Testis (tissue), 2 donors: ENCODE measurements at regions not wholly inside any gene's neighbourhood (a gene's known extent, or its start where the extent isn't known, plus 50 kb on each side); places are given as distances from the start of the nearest gene placed in this dataset.

Source experiments
- DNase-seq: peaks from one replicate; pipeline ENCODE4 v3.0.0-alpha.2; 2019
- H3K27ac ChIP-seq, 2 donors: fragments of 200-600 bp; sonication (generic); one replicate each; pipeline ENCODE4 v1.5.1; 2019
- H3K27me3 ChIP-seq: fragments of 200-600 bp; sonication (generic); one replicate; pipeline ENCODE4 v1.5.1; 2019
- H3K36me3 ChIP-seq: fragments of 200-600 bp; sonication (generic); one replicate; pipeline ENCODE4 v1.5.1; 2017; ENCODE audit warnings: low read depth; ENCODE audit errors: missing control alignments
- H3K4me1 ChIP-seq: fragments of 200-600 bp; sonication (generic); one replicate; pipeline ENCODE4 v1.5.1; 2019
- H3K4me3 ChIP-seq, 2 donors: fragments of 200-600 bp; sonication (generic); one replicate each; pipeline ENCODE4 v1.5.1; 2017 to 2019
- H3K9me3 ChIP-seq: fragments of 200-600 bp; sonication (generic); one replicate; pipeline ENCODE4 v1.5.1; 2017
- POLR2A ChIP-seq: fragments of 450-650 bp; IDR thresholded peaks from one replicate; pipeline ENCODE4 v1.6.1; 2017; ENCODE audit warnings: antibody characterized with exemption, mild to moderate bottlenecking, moderate library complexity
- WGBS, 2 donors: methylation state at CpG; one replicate each; pipeline ENCODE4 v1.1.5; 2018; 5-methylcytosine and 5-hydroxymethylcytosine counted together
- intact Hi-C: fragments of 100-400 bp; cut with DNase I; formaldehyde crosslinking; loops from one replicate; pipeline ENCODE4 v1.15.1; 2023; ENCODE audit warnings: low total_unique reads
- TF ChIP-seq, protein P1 (sequence below), 3 experiments: fragments of 450-650 bp in 2 of 3; fragments of 200-600 bp in 1 of 3; sonication (generic) in 1 of 3; IDR thresholded peaks; one replicate each; pipeline ENCODE4 v1.5.1; 2016 to 2019; ENCODE audit warnings: antibody characterized with exemption in 3 of 3, mild to moderate bottlenecking in 2 of 3, moderate library complexity in 1 of 3

- H3K36me3 ChIP-seq = no peaks in the 10 kb centered on the region
- H3K27me3 ChIP-seq = no peaks in the 10 kb centered on the region
- DNase-seq = no peak
- no peaks in the 10 kb centered on the region for H3K4me1 ChIP-seq
- no peak for TF ChIP-seq POLR2A
- TF ChIP-seq, protein P1, sequence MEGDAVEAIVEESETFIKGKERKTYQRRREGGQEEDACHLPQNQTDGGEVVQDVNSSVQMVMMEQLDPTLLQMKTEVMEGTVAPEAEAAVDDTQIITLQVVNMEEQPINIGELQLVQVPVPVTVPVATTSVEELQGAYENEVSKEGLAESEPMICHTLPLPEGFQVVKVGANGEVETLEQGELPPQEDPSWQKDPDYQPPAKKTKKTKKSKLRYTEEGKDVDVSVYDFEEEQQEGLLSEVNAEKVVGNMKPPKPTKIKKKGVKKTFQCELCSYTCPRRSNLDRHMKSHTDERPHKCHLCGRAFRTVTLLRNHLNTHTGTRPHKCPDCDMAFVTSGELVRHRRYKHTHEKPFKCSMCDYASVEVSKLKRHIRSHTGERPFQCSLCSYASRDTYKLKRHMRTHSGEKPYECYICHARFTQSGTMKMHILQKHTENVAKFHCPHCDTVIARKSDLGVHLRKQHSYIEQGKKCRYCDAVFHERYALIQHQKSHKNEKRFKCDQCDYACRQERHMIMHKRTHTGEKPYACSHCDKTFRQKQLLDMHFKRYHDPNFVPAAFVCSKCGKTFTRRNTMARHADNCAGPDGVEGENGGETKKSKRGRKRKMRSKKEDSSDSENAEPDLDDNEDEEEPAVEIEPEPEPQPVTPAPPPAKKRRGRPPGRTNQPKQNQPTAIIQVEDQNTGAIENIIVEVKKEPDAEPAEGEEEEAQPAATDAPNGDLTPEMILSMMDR (IDR thresholded peaks at IDR 0.05) = no peak
- no peaks in the 10 kb centered on the region for H3K9me3 ChIP-seq
- WGBS, 2 donors = 96 to 97% methylated on average over 4 of the region's 4 CpGs
- H3K4me3 ChIP-seq = no peak overlapping the region
- no peak overlapping the region for H3K27ac ChIP-seq
- intact Hi-C loops = no loop called here
Observed at GRCh38 chr6:56752534-56752933, 109.8 kb upstream of the DST start.

GRCh38 chr6:56752009-56752408, 109.3 kb upstream of the DST start:
- intact Hi-C loops = no loop called here
- H3K4me1 ChIP-seq = no peaks in the 10 kb centered on the region
- DNase-seq = no peak
- H3K4me3 ChIP-seq = no peak overlapping the region
- no peaks in the 10 kb centered on the region for H3K27me3 ChIP-seq
- H3K36me3 ChIP-seq = no peaks in the 10 kb centered on the region
- H3K9me3 ChIP-seq = no peaks in the 10 kb centered on the region
- TF ChIP-seq POLR2A = no peak
- TF ChIP-seq, protein P1 (IDR thresholded peaks at IDR 0.05) = no peak
- no peak overlapping the region for H3K27ac ChIP-seq

GRCh38 chr6:56751604-56752003, 108.9 kb upstream of the DST start:
- Histone ChIP-seq H3K27me3 (no peaks in the 10 kb centered on the region), H3K4me3 (no peak overlapping the region), H3K9me3 (no peaks in the 10 kb centered on the region), H3K27ac (no peak overlapping the region), H3K36me3 (no peaks in the 10 kb centered on the region), H3K4me1 (no peaks in the 10 kb centered on the region)
- intact Hi-C loops = no loop called here
- WGBS, 2 donors = 88 to 91% methylated on average over 1 of the region's 1 CpG
- no peak for DNase-seq
- TF ChIP-seq POLR2A = no peak
- TF ChIP-seq, protein P1 (IDR thresholded peaks at IDR 0.05) = no peak

DNA sequence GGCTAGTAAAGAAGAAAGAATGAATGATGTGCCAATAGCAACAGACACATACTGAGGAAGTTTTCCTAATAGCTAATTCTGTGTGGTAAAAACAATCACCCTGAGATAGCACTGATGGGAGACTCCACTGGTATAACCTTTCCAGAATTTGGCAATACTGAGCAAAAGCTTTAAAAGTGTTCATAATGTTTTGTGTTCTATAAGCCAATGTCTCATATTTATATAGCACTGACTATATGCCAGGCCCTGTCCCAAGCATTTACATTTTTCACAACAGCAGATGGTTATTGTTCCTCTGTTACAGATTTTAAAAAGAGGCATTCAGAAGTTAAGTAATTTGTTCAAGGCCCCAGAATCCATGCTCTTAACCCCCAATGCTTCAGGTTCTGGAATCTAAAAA, 108.0 kb upstream of the DST start:
- no peak for DNase-seq
- no peak overlapping the region for H3K27ac ChIP-seq

GRCh38 chr6:56749632-56750151, 107.0 kb upstream of the DST start:
- TF ChIP-seq POLR2A = no peak
- TF ChIP-seq, protein P1 (IDR thresholded peaks at IDR 0.05) = no peak
- WGBS, 2 donors = 96 to 100% methylated on average over 3 of the region's 3 CpGs
- intact Hi-C loops = no loop called here
- Histone ChIP-seq H3K4me3 (no peak overlapping the region), H3K9me3 (no peaks in the 10 kb centered on the region), H3K36me3 (no peaks in the 10 kb centered on the region), H3K4me1 (no peaks in the 10 kb centered on the region), H3K27ac (no peak overlapping the region), H3K27me3 (no peaks in the 10 kb centered on the region)
- DNase-seq = no peak

More for the DNA sequence above, 108.0 kb upstream of the DST start:
- Histone ChIP-seq H3K36me3 (no peaks in the 10 kb centered on the region), H3K4me1 (no peaks in the 10 kb centered on the region), H3K4me3 (no peak overlapping the region), H3K27me3 (no peaks in the 10 kb centered on the region), H3K9me3 (no peaks in the 10 kb centered on the region)
- intact Hi-C loops = no loop called here
- TF ChIP-seq, protein P1 (IDR thresholded peaks at IDR 0.05) = no peak
- no peak for TF ChIP-seq POLR2A
